IPS-15b (cell line): ENCODE measurements at regions not wholly inside any gene's neighbourhood (a gene's known extent, or its start where the extent isn't known, plus 50 kb on each side); places are given as distances from the start of the nearest gene placed in this dataset.
"Not testable (repeated sequence)": the region's sequence is repeated elsewhere in the genome, so short reads cannot be mapped to it uniquely, and the experiment has no call there.

Experiments
- H3K27me3 ChIP-seq: one replicate; pipeline ENCODE4 v1.6.1; 2013; ENCODE audit warnings: low read length; ENCODE audit not compliant: control insufficient read depth, insufficient read depth
- H3K36me3 ChIP-seq: one replicate; pipeline ENCODE4 v1.6.1; 2013; ENCODE audit warnings: low read length; ENCODE audit not compliant: control insufficient read depth, insufficient read depth
- H3K4me1 ChIP-seq: one replicate; pipeline ENCODE4 v1.6.1; 2013; ENCODE audit warnings: mild to moderate bottlenecking, low read length; ENCODE audit not compliant: control insufficient read depth, insufficient read depth
- H3K4me3 ChIP-seq: one replicate; pipeline ENCODE4 v1.5.1; 2013; ENCODE audit warnings: low read depth, low read length
- H3K9ac ChIP-seq: one replicate; pipeline ENCODE4 v1.6.1; 2013; ENCODE audit warnings: low read depth, mild to moderate bottlenecking, low read length
- H3K9me3 ChIP-seq: one replicate; pipeline ENCODE4 v1.6.1; 2013; ENCODE audit warnings: mild to moderate bottlenecking, low read length; ENCODE audit not compliant: control insufficient read depth, insufficient read depth

GRCh38 chr18:76307293-76307690 is 187.8 kb downstream of the ZNF516 start:
- Histone ChIP-seq H3K27me3 (no peaks in the 10 kb centered on the region), H3K9me3 (no peaks in the 10 kb centered on the region), H3K4me3 (no peak overlapping the region), H3K36me3 (no peaks in the 10 kb centered on the region), H3K4me1 (no peaks in the 10 kb centered on the region), H3K9ac (no peak overlapping the region)

- Histone ChIP-seq H3K27me3 (no peaks in the 10 kb centered on the region), H3K4me3 (no peak overlapping the region), H3K9me3 (no peaks in the 10 kb centered on the region), H3K4me1 (no peaks in the 10 kb centered on the region), H3K9ac (no peak overlapping the region), H3K36me3 (no peaks in the 10 kb centered on the region)
These were observed 188.3 kb downstream of the ZNF516 start for GRCh38 chr18:76306685-76307292.

- Histone ChIP-seq H3K9me3 (no peaks in the 10 kb centered on the region), H3K4me1 (no peaks in the 10 kb centered on the region), H3K27me3 (no peaks in the 10 kb centered on the region), H3K9ac (no peak overlapping the region), H3K4me3 (no peak overlapping the region), H3K36me3 (no peaks in the 10 kb centered on the region)
These were observed 209.2 kb downstream of the ZNF516 start for GRCh38 chr18:76285866-76286265.

GRCh38 chr18:76281565-76281964 is 213.5 kb downstream of the ZNF516 start:
- no peak overlapping the region for H3K4me3 ChIP-seq
- no peaks in the 10 kb centered on the region for H3K27me3 ChIP-seq
- H3K4me1 ChIP-seq = no peaks in the 10 kb centered on the region
- H3K9me3 ChIP-seq = no peaks in the 10 kb centered on the region
- no peaks in the 10 kb centered on the region for H3K36me3 ChIP-seq
- no peak overlapping the region for H3K9ac ChIP-seq

- Histone ChIP-seq H3K9ac (no peak overlapping the region), H3K9me3 (no peaks in the 10 kb centered on the region), H3K4me3 (no peak overlapping the region), H3K27me3 (peaks cover 3% of the 10 kb centered on the region), H3K4me1 (no peaks in the 10 kb centered on the region), H3K36me3 (no peaks in the 10 kb centered on the region)
These were observed 217.2 kb downstream of the ZNF516 start for GRCh38 chr18:76277801-76278200.

- Histone ChIP-seq H3K9me3 (no peaks in the 10 kb centered on the region), H3K9ac (no peak overlapping the region), H3K27me3 (peaks cover 3% of the 10 kb centered on the region), H3K36me3 (no peaks in the 10 kb centered on the region), H3K4me1 (no peaks in the 10 kb centered on the region), H3K4me3 (no peak overlapping the region)
These were observed 219.2 kb downstream of the ZNF516 start for GRCh38 chr18:76275727-76276313.

- no peak overlapping the region for H3K9ac ChIP-seq
- H3K27me3 ChIP-seq = peaks cover 3% of the 10 kb centered on the region
- H3K36me3 ChIP-seq = no peaks in the 10 kb centered on the region
- no peaks in the 10 kb centered on the region for H3K4me1 ChIP-seq
- H3K4me3 ChIP-seq = no peak overlapping the region
- H3K9me3 ChIP-seq = no peaks in the 10 kb centered on the region
These were observed 220.4 kb downstream of the ZNF516 start for GRCh38 chr18:76274468-76275289.

- Histone ChIP-seq H3K36me3 (no peaks in the 10 kb centered on the region), H3K4me1 (no peaks in the 10 kb centered on the region), H3K27me3 (peaks cover 3% of the 10 kb centered on the region), H3K9ac (no peak overlapping the region), H3K9me3 (no peaks in the 10 kb centered on the region), H3K4me3 (no peak overlapping the region)
These were observed 221.1 kb downstream of the ZNF516 start for GRCh38 chr18:76273956-76274355.

GRCh38 chr18:76273036-76273545 is 222.0 kb downstream of the ZNF516 start:
- Histone ChIP-seq H3K4me3 (no peak overlapping the region), H3K36me3 (no peaks in the 10 kb centered on the region), H3K9ac (no peak overlapping the region), H3K4me1 (no peaks in the 10 kb centered on the region), H3K27me3 (peaks cover 3% of the 10 kb centered on the region), H3K9me3 (no peaks in the 10 kb centered on the region)

GRCh38 chr18:76267423-76267822 is 227.6 kb downstream of the ZNF516 start:
- H3K9me3 ChIP-seq, H3K4me3 ChIP-seq, H3K36me3 ChIP-seq, H3K4me1 ChIP-seq, H3K27me3 ChIP-seq, H3K9ac ChIP-seq: not testable (repeated sequence)

- H3K4me3 ChIP-seq = no peak overlapping the region
These were observed 228.6 kb downstream of the ZNF516 start for GRCh38 chr18:76266236-76266991.

More at GRCh38 chr18:76266236-76266991, 228.6 kb downstream of the ZNF516 start:
- Histone ChIP-seq H3K36me3 (no peaks in the 10 kb centered on the region), H3K4me1 (peaks cover 6% of the 10 kb centered on the region), H3K9ac (no peak overlapping the region), H3K9me3 (no peaks in the 10 kb centered on the region), H3K27me3 (peaks cover 3% of the 10 kb centered on the region)
